Heart right ventricle (tissue), 16 donors: ENCODE measurements at regions not wholly inside any gene's neighbourhood (a gene's known extent, or its start where the extent isn't known, plus 50 kb on each side); places are given as distances from the start of the nearest gene placed in this dataset.
"Not testable (repeated sequence)": the region's sequence is repeated elsewhere in the genome, so short reads cannot be mapped to it uniquely, and the experiment has no call there.

Source experiments
- ATAC-seq, 8 donors: fragments of 200-7000 bp; cut with Tn5 transposase; one replicate each; pipeline ENCODE4 v1.9.1; 2020; ENCODE audit warnings: mild to moderate bottlenecking in 8 of 8, moderate library complexity in 8 of 8, moderate number of reproducible peaks in 1 of 8
- DNase-seq, 2 donors: peaks; one replicate each; pipeline ENCODE4 v3.0.0-alpha.2; 2020
- H3K27ac ChIP-seq, 10 donors: fragments of 200-600 bp; sonication (generic) in 2 of 10; one replicate each; pipeline versions ENCODE4 v1.5.0 to v1.8.0; 2020 to 2022; ENCODE audit warnings: mild to moderate bottlenecking in 3 of 10
- H3K27me3 ChIP-seq, 7 donors: fragments of 200-600 bp; one replicate each; pipeline ENCODE4 v1.8.0; 2021 to 2022; ENCODE audit warnings: mild to moderate bottlenecking in 2 of 7
- H3K36me3 ChIP-seq, 9 donors: fragments of 200-600 bp; sonication (generic) in 1 of 9; one replicate each; pipeline versions ENCODE4 v1.5.0 to v1.8.0; 2020 to 2022; ENCODE audit warnings: mild to moderate bottlenecking in 2 of 9
- H3K4me1 ChIP-seq, 9 donors: fragments of 200-600 bp; sonication (generic) in 1 of 9; one replicate each; pipeline versions ENCODE4 v1.5.0 to v1.8.0; 2020 to 2022; ENCODE audit warnings: mild to moderate bottlenecking in 4 of 9
- H3K4me3 ChIP-seq, 10 donors: fragments of 200-600 bp; sonication (generic) in 2 of 10; one replicate each; pipeline versions ENCODE4 v1.5.0 to v1.8.0; 2020 to 2022; ENCODE audit warnings: mild to moderate bottlenecking in 7 of 10, moderate library complexity in 2 of 10
- H3K9me3 ChIP-seq, 11 donors: fragments of 200-600 bp in 10 of 11; sonication (generic) in 2 of 11; one replicate each; pipeline versions ENCODE4 v1.5.0 to v1.8.0; 2013 to 2022; ENCODE audit warnings: mild to moderate bottlenecking in 2 of 11, control low read depth in 1 of 11, moderate library complexity in 1 of 11
- WGBS, 2 donors: extraction: QIAGEN DNeasy Blood & Tissue Kit; methylation state at CpG; one replicate each; pipeline ENCODE4 v1.1.7; 2013; ENCODE audit warnings: inconsistent platforms in 1 of 2; 5-methylcytosine and 5-hydroxymethylcytosine counted together
- intact Hi-C, 10 donors: fragments of 100-400 bp; cut with DNase I; formaldehyde crosslinking; loops; one replicate each; pipeline versions ENCODE4 v1.11.1 to v1.14.2; 2022
- TF ChIP-seq, protein P1 (sequence below), 9 donors: fragments of 200-600 bp; sonication (generic) in 2 of 9; IDR thresholded peaks; one replicate each; pipeline versions ENCODE4 v1.5.0 to v1.8.0; 2021 to 2022; ENCODE audit warnings: antibody characterized with exemption in 9 of 9, mild to moderate bottlenecking in 5 of 9, moderate library complexity in 1 of 9
- donor health status: Arrhythmogenic right ventricular cardiomyopathy.
- donor health status: ischemic (EF 13 %, LVEDD 7.1; RV severe dilation, severe dysfunction).
- donor health status: healthy with polysubstance abuse.
- donor health status: DM: no; HTN: yes; CAD: no.
- donor health status: DM: no; HTN: no; CAD: no.
- donor health status: ischemic (EF 25% LVEDD 6.9; RV normal size, moderate dysfunction).
- donor health status: ischemic (EF 25% LVEDD 5.7; RV mildly dilated, moderate dysfunction).
- donor health status: healthy.
- donor health status: DM: yes; HTN: yes; CAD: no.
- donor health status: Ischemic cardiomyopathy.
- donor health status: ischemic (EF 35%, LVEDD 5.7; RV mildly dilated, moderate dysfunction).
- donor health status: nonischemic (EF 11% LVEDD 7.7; RV severe dilation, severe dysfunction).
- donor health status: DM: yes; HTN: yes; CAD: no.
- donor health status: PGD.
- donor health status: ischemic (EF 29% LVEDD 5.4; RV normal size, mild dysfunction).
- donor health status: nonischemic (EF 23%, LVEDD 6.1; RV moderate dilation, normal function).

DNA sequence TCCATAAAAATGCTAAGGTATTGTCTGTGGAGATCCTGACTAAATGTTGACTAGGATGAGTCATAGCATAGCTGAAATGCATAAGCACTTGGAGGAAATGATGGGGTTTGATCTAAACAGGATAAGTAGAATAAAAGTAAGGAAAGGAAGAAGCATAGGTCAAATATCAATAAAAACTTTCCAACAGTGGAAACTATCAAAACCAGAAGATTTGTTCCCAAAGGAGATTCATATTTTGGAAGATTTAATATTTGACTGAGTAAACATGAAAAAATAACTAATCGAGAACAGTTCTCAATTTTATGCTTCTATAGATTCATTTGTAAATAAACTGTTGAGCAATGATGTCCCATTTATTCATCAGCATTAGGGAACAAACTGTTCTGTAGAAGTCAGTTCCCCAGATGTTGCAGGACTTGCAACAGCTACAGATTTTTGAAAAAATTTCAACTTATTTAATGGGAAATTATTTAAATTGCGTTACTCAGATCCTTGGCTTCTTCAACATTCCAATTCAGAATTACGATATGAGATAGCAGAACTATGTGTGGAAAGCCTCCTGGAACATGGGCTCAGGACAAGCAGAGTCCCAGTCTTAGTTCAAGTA lies 133.7 kb upstream of the TBX18 start:
- Histone ChIP-seq H3K36me3 (no peaks in the 10 kb centered on the region), H3K4me3 (no peak overlapping the region), H3K27ac (no peak overlapping the region), H3K9me3 (peaks cover 0 to 5% (median 0%) of the 10 kb centered on the region in 11 donors), H3K4me1 (no peaks in the 10 kb centered on the region), H3K27me3 (no peaks in the 10 kb centered on the region)
- TF ChIP-seq, protein P1, sequence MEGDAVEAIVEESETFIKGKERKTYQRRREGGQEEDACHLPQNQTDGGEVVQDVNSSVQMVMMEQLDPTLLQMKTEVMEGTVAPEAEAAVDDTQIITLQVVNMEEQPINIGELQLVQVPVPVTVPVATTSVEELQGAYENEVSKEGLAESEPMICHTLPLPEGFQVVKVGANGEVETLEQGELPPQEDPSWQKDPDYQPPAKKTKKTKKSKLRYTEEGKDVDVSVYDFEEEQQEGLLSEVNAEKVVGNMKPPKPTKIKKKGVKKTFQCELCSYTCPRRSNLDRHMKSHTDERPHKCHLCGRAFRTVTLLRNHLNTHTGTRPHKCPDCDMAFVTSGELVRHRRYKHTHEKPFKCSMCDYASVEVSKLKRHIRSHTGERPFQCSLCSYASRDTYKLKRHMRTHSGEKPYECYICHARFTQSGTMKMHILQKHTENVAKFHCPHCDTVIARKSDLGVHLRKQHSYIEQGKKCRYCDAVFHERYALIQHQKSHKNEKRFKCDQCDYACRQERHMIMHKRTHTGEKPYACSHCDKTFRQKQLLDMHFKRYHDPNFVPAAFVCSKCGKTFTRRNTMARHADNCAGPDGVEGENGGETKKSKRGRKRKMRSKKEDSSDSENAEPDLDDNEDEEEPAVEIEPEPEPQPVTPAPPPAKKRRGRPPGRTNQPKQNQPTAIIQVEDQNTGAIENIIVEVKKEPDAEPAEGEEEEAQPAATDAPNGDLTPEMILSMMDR (IDR thresholded peaks at IDR 0.05), result no peak
- DNase-seq, result no peak
- intact Hi-C loops, result no loop called here
- ATAC-seq, result no peak
- WGBS, 2 donors, result 62 to 77% methylated on average over 3 of the region's 3 CpGs

DNA sequence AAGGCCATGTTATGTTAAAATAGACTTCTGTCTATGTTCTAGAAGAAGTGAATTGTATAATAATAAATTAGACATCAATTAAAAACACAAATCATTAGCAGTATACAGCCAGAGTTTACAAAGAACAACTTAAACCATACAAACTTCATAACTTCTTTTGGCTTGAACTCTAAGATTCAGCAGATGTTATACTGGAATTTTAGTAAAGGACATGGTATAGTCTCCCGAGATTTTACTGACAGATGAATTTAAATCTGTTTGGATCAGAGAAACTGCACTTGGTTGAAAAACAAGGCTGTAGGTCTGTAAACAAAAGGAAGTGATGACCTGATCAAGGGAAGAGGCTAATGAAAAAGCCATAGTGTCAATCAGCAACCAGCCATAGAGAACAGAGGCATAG lies 132.6 kb upstream of the TBX18 start:
- intact Hi-C loops, result no loop called here
- DNase-seq, result no peak
- Histone ChIP-seq H3K36me3 (no peaks in the 10 kb centered on the region), H3K27me3 (no peaks in the 10 kb centered on the region), H3K4me3 (no peak overlapping the region), H3K9me3 (peaks cover 0 to 5% (median 0%) of the 10 kb centered on the region in 11 donors), H3K4me1 (no peaks in the 10 kb centered on the region), H3K27ac (no peak overlapping the region)
- TF ChIP-seq, protein P1 (IDR thresholded peaks at IDR 0.05), result no peak
- ATAC-seq, result no peak
- 56 to 69% methylated on average over 1 of the region's 1 CpG for WGBS, 2 donors

DNA sequence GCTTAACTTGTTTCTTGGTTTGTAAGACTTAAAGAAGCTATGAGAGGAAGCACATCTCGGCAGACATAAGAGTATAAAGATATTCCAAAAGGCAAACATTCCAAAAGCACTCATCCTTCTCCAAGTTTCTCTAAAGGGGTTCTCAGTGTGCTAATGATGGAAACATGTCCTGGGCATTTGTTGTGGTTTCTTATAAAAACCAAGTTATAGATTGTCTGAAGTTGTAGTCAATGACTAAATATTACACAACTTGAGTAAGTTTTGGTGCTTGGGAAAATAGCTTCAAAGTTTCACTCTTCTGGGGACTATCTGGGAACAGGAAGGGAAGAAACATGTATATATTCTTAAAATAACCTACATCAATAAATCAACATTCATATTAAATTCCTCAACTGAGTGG lies 128.3 kb upstream of the TBX18 start:
- no peaks in the 10 kb centered on the region for H3K9me3 ChIP-seq
- intact Hi-C loops, result no loop called here
- no peaks in the 10 kb centered on the region for H3K4me1 ChIP-seq
- TF ChIP-seq, protein P1 (IDR thresholded peaks at IDR 0.05), result no peak
- no peaks in the 10 kb centered on the region for H3K27me3 ChIP-seq
- DNase-seq (no peak), ATAC-seq (no peak)
- WGBS, 2 donors, result 66 to 73% methylated on average over 1 of the region's 1 CpG
- H3K4me3 ChIP-seq, result no peak overlapping the region
- H3K36me3 ChIP-seq, result no peaks in the 10 kb centered on the region
- H3K27ac ChIP-seq, result no peak overlapping the region

DNA sequence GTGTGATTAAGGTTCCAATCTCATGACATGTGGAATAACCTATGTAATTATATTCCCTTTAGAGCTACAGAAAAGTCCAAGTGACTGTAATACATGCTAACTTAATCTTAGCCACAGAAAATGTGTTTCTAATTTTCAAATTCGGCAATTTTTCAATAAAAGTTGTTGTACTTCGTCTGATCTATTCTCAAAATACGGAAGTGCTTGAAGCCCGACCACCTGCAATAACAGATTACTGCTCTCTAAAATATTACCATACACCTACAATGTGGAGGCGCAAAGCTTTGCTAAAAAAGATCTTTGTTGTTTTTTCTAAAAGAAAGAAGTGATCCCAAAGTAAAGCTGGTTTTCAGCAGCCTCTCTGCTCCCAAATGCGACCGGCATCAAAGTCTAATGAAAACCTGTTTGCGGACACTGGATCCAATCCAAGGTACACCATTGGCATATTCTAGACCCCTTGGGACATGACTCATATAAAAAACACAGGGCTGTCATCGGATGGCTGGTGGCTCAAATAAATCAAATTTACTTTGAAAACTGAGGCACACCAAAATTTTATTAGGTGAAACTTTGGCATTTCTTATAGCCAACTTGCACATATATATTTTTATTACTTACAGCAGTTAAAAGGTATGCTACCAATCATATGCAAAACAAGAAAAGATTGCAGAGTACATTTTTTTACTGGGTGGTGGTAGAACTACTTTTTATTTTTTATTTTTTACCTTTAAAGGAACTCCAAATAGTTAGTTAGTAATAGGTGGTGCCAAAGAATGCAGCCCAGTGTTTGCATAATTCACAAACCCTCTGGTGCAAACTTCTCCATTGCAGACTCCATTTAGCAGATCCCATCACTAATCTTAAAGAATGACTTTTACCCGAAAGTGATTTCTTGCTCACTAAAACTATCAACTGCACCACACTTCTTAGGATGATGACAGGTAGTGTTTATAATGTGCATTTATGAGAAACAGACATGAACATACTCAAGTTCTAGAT lies 118.7 kb upstream of the TBX18 start:
- no peak overlapping the region for H3K27ac ChIP-seq

DNA sequence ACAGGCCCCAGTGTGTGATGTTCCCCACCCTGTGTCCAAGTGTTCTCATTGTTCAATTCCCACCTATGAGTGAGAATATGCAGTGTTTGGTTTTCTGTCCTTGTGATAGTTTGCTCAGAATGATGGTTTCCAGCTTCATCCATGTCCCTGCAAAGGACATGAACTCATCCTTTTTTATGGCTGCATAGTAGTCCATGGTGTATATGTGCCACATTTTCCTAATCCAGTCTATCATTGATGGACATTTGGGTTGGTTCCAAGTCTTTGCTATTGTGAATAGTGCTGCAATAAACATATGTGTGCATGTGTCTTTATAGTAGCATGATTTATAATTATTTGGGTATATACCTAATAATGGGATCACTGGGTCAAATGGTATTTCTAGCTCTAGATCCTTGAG lies 115.0 kb upstream of the TBX18 start:
- DNase-seq, H3K4me1 ChIP-seq, intact Hi-C loops, H3K4me3 ChIP-seq, H3K27me3 ChIP-seq, H3K27ac ChIP-seq, ATAC-seq, H3K9me3 ChIP-seq, H3K36me3 ChIP-seq: not testable (repeated sequence)

More for the DNA sequence above, 118.7 kb upstream of the TBX18 start:
- no peak overlapping the region for H3K4me3 ChIP-seq
- intact Hi-C loops, result no loop called here
- TF ChIP-seq, protein P1 (IDR thresholded peaks at IDR 0.05), result no peak
- no peak for DNase-seq
- H3K36me3 ChIP-seq, result no peaks in the 10 kb centered on the region
- ATAC-seq, result no peak
- peaks cover 0 to 4% (median 0%) of the 10 kb centered on the region in 11 donors for H3K9me3 ChIP-seq
- no peaks in the 10 kb centered on the region for H3K27me3 ChIP-seq
- WGBS, 2 donors, result 76 to 79% methylated on average over 10 of the region's 10 CpGs
- H3K4me1 ChIP-seq, result no peaks in the 10 kb centered on the region
